Loucy (cell line): ENCODE measurements at regions not wholly inside any gene's neighbourhood (a gene's known extent, or its start where the extent isn't known, plus 50 kb on each side); places are given as distances from the start of the nearest gene placed in this dataset.

Source experiments
- H2AFZ ChIP-seq: fragments of 200-600 bp; sonication (generic); 2 replicates; pipeline ENCODE4 v1.6.0; 2016; ENCODE audit warnings: antibody characterized with exemption, mild to moderate bottlenecking, low read length, moderate library complexity
- H3F3A ChIP-seq: fragments of 200-600 bp; 2 replicates; pipeline ENCODE4 v1.6.0; 2016; ENCODE audit warnings: antibody characterized with exemption, low read depth, mild to moderate bottlenecking
- H3K27me3 ChIP-seq: fragments of 200-600 bp; sonication (generic); 2 replicates; pipeline ENCODE4 v1.6.1; 2014; ENCODE audit warnings: low read length, mild to moderate bottlenecking; ENCODE audit not compliant: insufficient read depth, poor library complexity, severe bottlenecking
- H3K36me3 ChIP-seq: fragments of 200-600 bp; sonication (generic); 2 replicates; pipeline ENCODE4 v1.6.1; 2016; ENCODE audit warnings: low read length; ENCODE audit not compliant: insufficient read depth
- H3K4me1 ChIP-seq: fragments of 200-600 bp; sonication (generic); 2 replicates; pipeline ENCODE4 v1.5.1; 2014; ENCODE audit warnings: low read length, mild to moderate bottlenecking; ENCODE audit not compliant: insufficient read depth, poor library complexity, severe bottlenecking
- H3K4me2 ChIP-seq: fragments of 200-600 bp; sonication (generic); 2 replicates; pipeline ENCODE4 v1.6.0; 2014; ENCODE audit warnings: antibody characterized with exemption, low read length, low read depth, mild to moderate bottlenecking; ENCODE audit not compliant: poor library complexity, severe bottlenecking
- H3K4me3 ChIP-seq: fragments of 200-600 bp; sonication (generic); 2 replicates; pipeline ENCODE4 v1.5.1; 2014; ENCODE audit warnings: low read length, mild to moderate bottlenecking, mixed read lengths; ENCODE audit not compliant: poor library complexity, severe bottlenecking
- H3K79me2 ChIP-seq: fragments of 200-600 bp; sonication (generic); 2 replicates; pipeline ENCODE4 v1.6.1; 2014; ENCODE audit warnings: low read length; ENCODE audit not compliant: insufficient read depth
- H3K9ac ChIP-seq: fragments of 200-600 bp; sonication (generic); 2 replicates; pipeline ENCODE4 v1.6.0; 2014; ENCODE audit warnings: mild to moderate bottlenecking, low read depth, low read length, moderate library complexity; ENCODE audit not compliant: poor library complexity, severe bottlenecking
- H3K9me2 ChIP-seq: fragments of 200-600 bp; sonication (generic); replicated peaks from 2 replicates; pipeline ENCODE4 v1.6.1; 2016; ENCODE audit warnings: low read depth, low read length, mixed read lengths
- H3K9me3 ChIP-seq: fragments of 200-600 bp; sonication (generic); 2 replicates; pipeline ENCODE4 v1.6.1; 2014; ENCODE audit warnings: mild to moderate bottlenecking, antibody characterized with exemption, low read length, low read depth; ENCODE audit not compliant: insufficient read depth
- H4K20me1 ChIP-seq: fragments of 200-600 bp; sonication (generic); 2 replicates; pipeline ENCODE4 v1.6.0; 2014; ENCODE audit warnings: antibody characterized with exemption, low read length, mild to moderate bottlenecking; ENCODE audit not compliant: insufficient read depth, poor library complexity, severe bottlenecking
- CTCF ChIP-seq: fragments of 200-600 bp; sonication (generic); conservative IDR thresholded peaks from 2 replicates; pipeline ENCODE4 v1.5.1; 2014; ENCODE audit warnings: mild to moderate bottlenecking, antibody characterized with exemption, low read length
- EZH2phosphoT487 ChIP-seq: fragments of 200-600 bp; IDR thresholded peaks from 2 replicates; pipeline ENCODE4 v1.6.1; 2018; ENCODE audit warnings: antibody characterized with exemption, mild to moderate bottlenecking, moderate library complexity, borderline replicate concordance

DNA sequence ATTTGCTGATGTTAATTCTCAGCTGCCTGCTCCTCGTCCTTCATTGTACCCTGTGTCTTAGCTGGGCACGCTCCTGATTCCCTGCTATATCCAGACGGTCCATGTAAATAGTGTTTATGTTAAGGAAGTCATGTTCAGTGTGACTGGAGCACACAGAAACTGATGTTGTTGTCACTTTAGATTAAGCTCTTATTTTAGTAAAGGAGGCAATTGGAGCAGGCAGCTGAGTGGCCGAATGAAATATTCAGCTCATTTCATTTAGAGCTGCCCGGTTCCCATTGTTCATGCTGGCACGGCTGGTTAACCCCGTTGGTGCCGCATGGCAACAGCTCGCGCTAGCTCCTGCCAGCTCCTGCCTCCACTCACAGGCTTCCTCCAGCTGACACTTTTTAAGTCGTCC is 446.8 kb upstream of the SOX5 start:
- Histone ChIP-seq H2AFZ (no peak overlapping the region), H3K9me3 (peaks cover 6% of the 10 kb centered on the region; the same call in 1 of the 2 replicates), H3K4me1 (peaks cover 24% of the 10 kb centered on the region), H3K9me2 (no peaks in the 10 kb centered on the region), H3K4me3 (no peak overlapping the region), H3K36me3 (0 out of 2 replicates have a peak, but pooled peaks cover 4% of the 10 kb centered on the region), H3F3A (no peaks in the 10 kb centered on the region), H3K79me2 (no peaks in the 10 kb centered on the region), H3K9ac (no peak overlapping the region), H3K27me3 (no peaks in the 10 kb centered on the region), H3K4me2 (no peak overlapping the region), H4K20me1 (no peaks in the 10 kb centered on the region)
- TF ChIP-seq CTCF (no peak), EZH2phosphoT487 (no peak)

DNA sequence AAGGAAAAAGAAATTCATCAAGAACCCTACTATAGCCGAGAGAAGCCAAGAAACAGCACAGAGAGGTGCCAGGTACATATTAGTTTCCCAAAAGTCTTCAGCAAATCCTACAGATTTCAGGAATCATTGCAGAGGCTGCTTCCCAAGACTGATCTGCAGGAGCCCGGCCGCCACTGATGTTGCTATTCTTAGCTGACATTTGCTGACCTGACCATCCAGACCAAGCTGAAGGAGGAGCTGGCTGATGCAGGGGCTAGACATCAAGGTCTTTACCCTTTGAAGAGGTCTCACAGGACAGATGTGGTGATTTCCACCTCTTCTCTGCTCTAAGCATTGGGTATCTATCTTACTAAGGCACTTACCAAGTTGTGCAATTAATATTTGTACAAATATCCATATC is 444.8 kb upstream of the SOX5 start:
- TF ChIP-seq CTCF (no peak), EZH2phosphoT487 (no peak)
- 0 out of 2 replicates have a peak, but pooled peaks cover 4% of the 10 kb centered on the region for H3K36me3 ChIP-seq
- no peaks in the 10 kb centered on the region for H4K20me1 ChIP-seq
- H3K9me3 ChIP-seq = peaks cover 10% of the 10 kb centered on the region; the same call in 1 of the 2 replicates
- H2AFZ ChIP-seq = no peak overlapping the region
- no peak overlapping the region for H3K4me2 ChIP-seq
- H3K79me2 ChIP-seq = no peaks in the 10 kb centered on the region
- peaks cover 24% of the 10 kb centered on the region for H3K4me1 ChIP-seq
- no peaks in the 10 kb centered on the region for H3K9me2 ChIP-seq
- no peaks in the 10 kb centered on the region for H3F3A ChIP-seq
- H3K4me3 ChIP-seq = no peak overlapping the region
- H3K9ac ChIP-seq = no peak overlapping the region
- H3K27me3 ChIP-seq = no peaks in the 10 kb centered on the region

- TF ChIP-seq EZH2phosphoT487 (no peak), CTCF (no peak)
- no peaks in the 10 kb centered on the region for H4K20me1 ChIP-seq
- H3K36me3 ChIP-seq = 0 out of 2 replicates have a peak, but pooled peaks cover 4% of the 10 kb centered on the region
- no peaks in the 10 kb centered on the region for H3K9me2 ChIP-seq
- H3K9ac ChIP-seq = no peak overlapping the region
- H3K27me3 ChIP-seq = no peaks in the 10 kb centered on the region
- no peak overlapping the region for H3K4me3 ChIP-seq
- no peaks in the 10 kb centered on the region for H3F3A ChIP-seq
- peaks cover 10% of the 10 kb centered on the region; the same call in 1 of the 2 replicates for H3K9me3 ChIP-seq
- no peak overlapping the region for H2AFZ ChIP-seq
- no peak overlapping the region for H3K4me2 ChIP-seq
- H3K4me1 ChIP-seq = peaks cover 13% of the 10 kb centered on the region
- H3K79me2 ChIP-seq = no peaks in the 10 kb centered on the region
Measured at GRCh38 chr12:24393071-24393470, 443.6 kb upstream of the SOX5 start.
